Dendritic cell treated with granulocyte-macrophage colony-stimulating factor and Interleukin-4, amounts not matched to agents 40 ng/mL and 50 ng/mL, for 4 days (primary cell): ENCODE measurements at regions not wholly inside any gene's neighbourhood (a gene's known extent, or its start where the extent isn't known, plus 50 kb on each side); places are given as distances from the start of the nearest gene placed in this dataset.
"Not testable (repeated sequence)": the region's sequence is repeated elsewhere in the genome, so short reads cannot be mapped to it uniquely, and the experiment has no call there.

Source experiments
- H3K27ac Mint-ChIP-seq: one replicate; pipeline ENCODE4 v1.8.0; 2022; ENCODE audit warnings: mild to moderate bottlenecking, mixed read lengths
- H3K27me3 Mint-ChIP-seq: one replicate; pipeline ENCODE4 v1.8.0; 2022; ENCODE audit warnings: mild to moderate bottlenecking, mixed read lengths
- H3K36me3 Mint-ChIP-seq: one replicate; pipeline ENCODE4 v1.8.0; 2022; ENCODE audit warnings: low read depth, mixed read lengths
- H3K4me1 Mint-ChIP-seq: one replicate; pipeline ENCODE4 v1.8.0; 2022; ENCODE audit warnings: low read depth, mixed read lengths
- H3K4me3 Mint-ChIP-seq: one replicate; pipeline ENCODE4 v1.8.0; 2022; ENCODE audit warnings: mild to moderate bottlenecking, moderate library complexity, mixed read lengths
- H3K9me3 Mint-ChIP-seq: one replicate; pipeline ENCODE4 v1.8.0; 2022; ENCODE audit warnings: mixed read lengths
- intact Hi-C: fragments of 100-400 bp; cut with micrococcal nuclease; formaldehyde crosslinking; loops from one replicate; pipeline ENCODE4 v1.15.0; 2022

- Mint-ChIP-seq H3K4me3 (no peak overlapping the region), H3K36me3 (no peaks in the 10 kb centered on the region), H3K4me1 (peaks cover 3% of the 10 kb centered on the region), H3K27me3 (peaks cover 2% of the 10 kb centered on the region), H3K9me3 (no peaks in the 10 kb centered on the region), H3K27ac (no peak overlapping the region)
- intact Hi-C loops = no loop called here
Observed at GRCh38 chr3:25902586-25902985, 112.7 kb downstream of the OXSM start.

- peaks cover 2% of the 10 kb centered on the region for H3K27me3 Mint-ChIP-seq
- H3K9me3 Mint-ChIP-seq = no peaks in the 10 kb centered on the region
- no peaks in the 10 kb centered on the region for H3K36me3 Mint-ChIP-seq
- H3K4me1 Mint-ChIP-seq = peaks cover 3% of the 10 kb centered on the region
- no peak overlapping the region for H3K27ac Mint-ChIP-seq
- H3K4me3 Mint-ChIP-seq = no peak overlapping the region
- intact Hi-C loops = no loop called here
Observed at GRCh38 chr3:25903371-25904129, 113.7 kb downstream of the OXSM start.

GRCh38 chr3:25904206-25904605, 114.3 kb downstream of the OXSM start:
- intact Hi-C loops = no loop called here
- Mint-ChIP-seq H3K27ac (no peak overlapping the region), H3K4me1 (peaks cover 3% of the 10 kb centered on the region), H3K9me3 (no peaks in the 10 kb centered on the region), H3K4me3 (no peak overlapping the region), H3K27me3 (peaks cover 2% of the 10 kb centered on the region), H3K36me3 (no peaks in the 10 kb centered on the region)

- Mint-ChIP-seq H3K27ac (no peak overlapping the region), H3K36me3 (no peaks in the 10 kb centered on the region), H3K27me3 (peaks cover 2% of the 10 kb centered on the region), H3K9me3 (no peaks in the 10 kb centered on the region), H3K4me1 (peaks cover 5% of the 10 kb centered on the region), H3K4me3 (no peak overlapping the region)
- intact Hi-C loops = no loop called here
Observed at GRCh38 chr3:25906132-25906906, 116.4 kb downstream of the OXSM start.

- no peak overlapping the region for H3K4me3 Mint-ChIP-seq
- intact Hi-C loops = no loop called here
- H3K9me3 Mint-ChIP-seq = no peaks in the 10 kb centered on the region
- peaks cover 2% of the 10 kb centered on the region for H3K27me3 Mint-ChIP-seq
- H3K27ac Mint-ChIP-seq = no peak overlapping the region
- H3K4me1 Mint-ChIP-seq = peaks cover 5% of the 10 kb centered on the region
- no peaks in the 10 kb centered on the region for H3K36me3 Mint-ChIP-seq
Observed at GRCh38 chr3:25907081-25907480, 117.2 kb downstream of the OXSM start.

- intact Hi-C loops = loop anchor here (5.0 kb wide), 1 partner anchor 263 kb away; no protein-coding TSS in a partner anchor
- H3K4me1 Mint-ChIP-seq = peaks cover 5% of the 10 kb centered on the region
- no peaks in the 10 kb centered on the region for H3K9me3 Mint-ChIP-seq
Observed at GRCh38 chr3:25910105-25910504, 120.2 kb downstream of the OXSM start.

GRCh38 chr3:25910997-25911396, 121.1 kb downstream of the OXSM start:
- Mint-ChIP-seq H3K27me3 (no peaks in the 10 kb centered on the region), H3K4me3 (no peak overlapping the region), H3K27ac (no peak overlapping the region), H3K9me3 (no peaks in the 10 kb centered on the region), H3K36me3 (no peaks in the 10 kb centered on the region), H3K4me1 (peaks cover 5% of the 10 kb centered on the region)
- intact Hi-C loops = loop anchor here (5.0 kb wide), 1 partner anchor 264 kb away; no protein-coding TSS in a partner anchor

More at GRCh38 chr3:25910105-25910504, 120.2 kb downstream of the OXSM start:
- Mint-ChIP-seq H3K4me3 (no peak overlapping the region), H3K36me3 (no peaks in the 10 kb centered on the region), H3K27ac (no peak overlapping the region), H3K27me3 (no peaks in the 10 kb centered on the region)

GRCh38 chr3:25911525-25912295, 121.8 kb downstream of the OXSM start:
- Mint-ChIP-seq H3K27ac (no peak overlapping the region), H3K4me3 (no peak overlapping the region), H3K9me3 (no peaks in the 10 kb centered on the region), H3K4me1 (peaks cover 5% of the 10 kb centered on the region), H3K36me3 (no peaks in the 10 kb centered on the region), H3K27me3 (no peaks in the 10 kb centered on the region)
- intact Hi-C loops = loop anchor here (5.0 kb wide), 1 partner anchor 264 kb away; no protein-coding TSS in a partner anchor

- Mint-ChIP-seq H3K4me1 (peaks cover 5% of the 10 kb centered on the region), H3K4me3 (no peak overlapping the region), H3K9me3 (no peaks in the 10 kb centered on the region), H3K36me3 (no peaks in the 10 kb centered on the region), H3K27ac (no peak overlapping the region), H3K27me3 (no peaks in the 10 kb centered on the region)
- intact Hi-C loops = loop anchor here (5.0 kb wide), 1 partner anchor 266 kb away; no protein-coding TSS in a partner anchor
Observed at GRCh38 chr3:25913179-25913578, 123.3 kb downstream of the OXSM start.

- H3K9me3 Mint-ChIP-seq = no peaks in the 10 kb centered on the region
- H3K36me3 Mint-ChIP-seq = no peaks in the 10 kb centered on the region
- H3K4me1 Mint-ChIP-seq = peaks cover 3% of the 10 kb centered on the region
- intact Hi-C loops = no loop called here
- H3K27me3 Mint-ChIP-seq = no peaks in the 10 kb centered on the region
- H3K4me3 Mint-ChIP-seq = no peak overlapping the region
- no peak overlapping the region for H3K27ac Mint-ChIP-seq
Observed at GRCh38 chr3:25915673-25916072, 125.8 kb downstream of the OXSM start.

- H3K4me3 Mint-ChIP-seq = no peak overlapping the region
- H3K27me3 Mint-ChIP-seq = no peaks in the 10 kb centered on the region
- intact Hi-C loops = no loop called here
- H3K27ac Mint-ChIP-seq = no peak overlapping the region
- no peaks in the 10 kb centered on the region for H3K36me3 Mint-ChIP-seq
- no peaks in the 10 kb centered on the region for H3K4me1 Mint-ChIP-seq
- no peaks in the 10 kb centered on the region for H3K9me3 Mint-ChIP-seq
Observed at GRCh38 chr3:25916321-25916720, 126.4 kb downstream of the OXSM start.

GRCh38 chr3:25931967-25932366, 142.1 kb downstream of the OXSM start:
- H3K27ac Mint-ChIP-seq, H3K4me1 Mint-ChIP-seq, intact Hi-C loops, H3K36me3 Mint-ChIP-seq, H3K27me3 Mint-ChIP-seq, H3K4me3 Mint-ChIP-seq: not testable (repeated sequence)
- H3K9me3 Mint-ChIP-seq = peaks cover 50% of the 10 kb centered on the region

GRCh38 chr3:25938566-25939325, 148.9 kb downstream of the OXSM start:
- peaks cover 12% of the 10 kb centered on the region for H3K9me3 Mint-ChIP-seq
- H3K4me3 Mint-ChIP-seq = no peak overlapping the region
- no peaks in the 10 kb centered on the region for H3K4me1 Mint-ChIP-seq
- no peaks in the 10 kb centered on the region for H3K36me3 Mint-ChIP-seq
- no peak overlapping the region for H3K27ac Mint-ChIP-seq
- no peaks in the 10 kb centered on the region for H3K27me3 Mint-ChIP-seq
- intact Hi-C loops = no loop called here
